H9 (cell line): ENCODE measurements at regions not wholly inside any gene's neighbourhood (a gene's known extent, or its start where the extent isn't known, plus 50 kb on each side); places are given as distances from the start of the nearest gene placed in this dataset.

Experiments
- DNase-seq: peaks from one replicate; pipeline ENCODE4 v3.0.0-alpha.2; 2017
- H2AFZ ChIP-seq: one replicate; pipeline ENCODE4 v1.6.1; 2013; ENCODE audit warnings: mild to moderate bottlenecking, low read length, control low read depth, moderate library complexity
- H2AK5ac ChIP-seq: 2 replicates; pipeline ENCODE4 v1.6.1; 2013; ENCODE audit warnings: low read length, control low read depth, mixed read lengths; ENCODE audit not compliant: insufficient read length
- H2BK120ac ChIP-seq: one replicate; pipeline ENCODE4 v1.6.1; 2013; ENCODE audit warnings: low read depth, mild to moderate bottlenecking, low read length, control low read depth, inconsistent platforms; ENCODE audit not compliant: poor library complexity, severe bottlenecking
- H2BK12ac ChIP-seq: 2 replicates; pipeline ENCODE4 v1.6.1; 2013; ENCODE audit warnings: low read length, control low read depth, mixed read lengths, low read depth; ENCODE audit not compliant: insufficient read length
- H2BK15ac ChIP-seq: 2 replicates; pipeline ENCODE4 v1.6.1; 2013; ENCODE audit warnings: low read depth, low read length, control low read depth
- H2BK20ac ChIP-seq: one replicate; pipeline ENCODE4 v1.6.1; 2013; ENCODE audit warnings: low read depth, mild to moderate bottlenecking, low read length, control low read depth, inconsistent platforms; ENCODE audit not compliant: poor library complexity, severe bottlenecking
- H2BK5ac ChIP-seq: 2 replicates; pipeline ENCODE4 v1.6.1; 2013; ENCODE audit warnings: low read length, control low read depth, mixed read lengths; ENCODE audit not compliant: insufficient read length
- H3K14ac ChIP-seq: 2 replicates; pipeline ENCODE4 v1.6.1; 2013; ENCODE audit warnings: low read length, control low read depth; ENCODE audit not compliant: insufficient read depth
- H3K18ac ChIP-seq: 2 replicates; pipeline ENCODE4 v1.6.1; 2013; ENCODE audit warnings: low read depth, mild to moderate bottlenecking, mixed read lengths, low read length, control low read depth; ENCODE audit not compliant: insufficient read length
- H3K23ac ChIP-seq: 2 replicates; pipeline ENCODE4 v1.6.1; 2013; ENCODE audit warnings: low read length, control low read depth, mixed read lengths, low read depth; ENCODE audit not compliant: insufficient read length
- H3K23me2 ChIP-seq: 2 replicates; pipeline ENCODE4 v1.6.1; 2013; ENCODE audit warnings: low read depth, mild to moderate bottlenecking, mixed read lengths, low read length, control low read depth; ENCODE audit not compliant: insufficient read length, poor library complexity, severe bottlenecking
- H3K27ac ChIP-seq: 2 replicates; pipeline ENCODE4 v1.5.1; 2013; ENCODE audit warnings: low read length, control low read depth, mixed read lengths, low read depth; ENCODE audit not compliant: insufficient read length
- H3K27me3 ChIP-seq: 2 replicates; pipeline ENCODE4 v1.6.1; 2013; ENCODE audit warnings: low read length, control low read depth, inconsistent platforms; ENCODE audit not compliant: insufficient read depth
- H3K4ac ChIP-seq: 2 replicates; pipeline ENCODE4 v1.6.1; 2013; ENCODE audit warnings: low read depth, mild to moderate bottlenecking, control low read depth, inconsistent platforms, low read length, moderate library complexity
- H3K4me1 ChIP-seq: 2 replicates; pipeline ENCODE4 v1.6.1; 2013; ENCODE audit warnings: low read length, control low read depth, inconsistent platforms; ENCODE audit not compliant: insufficient read depth
- H3K4me2 ChIP-seq: 2 replicates; pipeline ENCODE4 v1.6.1; 2013; ENCODE audit warnings: low read length, control low read depth, mixed read lengths; ENCODE audit not compliant: insufficient read length, insufficient read depth
- H3K56ac ChIP-seq: 2 replicates; pipeline ENCODE4 v1.6.1; 2013; ENCODE audit warnings: low read depth, mild to moderate bottlenecking, mixed read lengths, low read length, control low read depth; ENCODE audit not compliant: insufficient read length
- H3K79me1 ChIP-seq: 2 replicates; pipeline ENCODE4 v1.6.1; 2013; ENCODE audit warnings: low read depth, mild to moderate bottlenecking, moderate library complexity, low read length, control low read depth, inconsistent platforms; ENCODE audit not compliant: insufficient read depth, poor library complexity, severe bottlenecking
- H3K79me2 ChIP-seq: 2 replicates; pipeline ENCODE4 v1.6.1; 2013; ENCODE audit warnings: low read length, control low read depth, inconsistent platforms; ENCODE audit not compliant: insufficient read depth
- H3K9ac ChIP-seq: 2 replicates; pipeline ENCODE4 v1.6.1; 2013; ENCODE audit warnings: low read length, control low read depth, mixed read lengths; ENCODE audit not compliant: insufficient read length; ENCODE audit errors: extremely low read depth
- H3K9me3 ChIP-seq: one replicate; pipeline ENCODE4 v1.6.1; 2013; ENCODE audit warnings: low read depth, low read length, inconsistent platforms; ENCODE audit not compliant: control insufficient read depth
- H3T11ph ChIP-seq: one replicate; pipeline ENCODE4 v1.6.1; 2013; ENCODE audit warnings: mild to moderate bottlenecking, low read length, control low read depth, inconsistent platforms
- H4K20me1 ChIP-seq: one replicate; pipeline ENCODE4 v1.6.1; 2013; ENCODE audit not compliant: control insufficient read depth, insufficient read length, insufficient read depth
- H4K5ac ChIP-seq: 2 replicates; pipeline ENCODE4 v1.6.1; 2013; ENCODE audit warnings: low read depth, mild to moderate bottlenecking, mixed read lengths, low read length, control low read depth; ENCODE audit not compliant: insufficient read length
- H4K8ac ChIP-seq: replicated peaks from 2 replicates; pipeline ENCODE4 v1.6.1; 2013; ENCODE audit warnings: low read length, control low read depth, mixed read lengths, low read depth; ENCODE audit not compliant: insufficient read length
- H4K91ac ChIP-seq: 2 replicates; pipeline ENCODE4 v1.6.1; 2013; ENCODE audit warnings: low read depth, mild to moderate bottlenecking, moderate library complexity, mixed read lengths, low read length, control low read depth; ENCODE audit not compliant: insufficient read length
- H3K27ac Mint-ChIP-seq, 3 experiments: 2 replicates in 2 of 3; 3 replicates in 1 of 3; pipeline ENCODE4 v1.8.0; 2020 to 2021; ENCODE audit warnings: mixed read lengths in 3 of 3, mild to moderate bottlenecking in 1 of 3, moderate library complexity in 1 of 3
- H3K27me3 Mint-ChIP-seq: 2 replicates; pipeline ENCODE4 v1.8.0; 2021; ENCODE audit warnings: low read depth, mild to moderate bottlenecking, moderate library complexity, mixed read lengths
- H3K36me3 Mint-ChIP-seq, 3 experiments: 2 replicates in 2 of 3; 3 replicates in 1 of 3; pipeline ENCODE4 v1.8.0; 2020 to 2021; ENCODE audit warnings: low read depth in 3 of 3, mixed read lengths in 3 of 3; ENCODE audit not compliant: insufficient read depth in 1 of 3
- H3K4me1 Mint-ChIP-seq, 2 experiments: 2 replicates each; pipeline ENCODE4 v1.8.0; 2020; ENCODE audit warnings: mixed read lengths in 2 of 2
- H3K4me3 Mint-ChIP-seq, 2 experiments: 2 replicates in 1 of 2; 3 replicates in 1 of 2; pipeline ENCODE4 v1.8.0; 2020 to 2021; ENCODE audit warnings: mild to moderate bottlenecking in 2 of 2, mixed read lengths in 2 of 2, moderate library complexity in 1 of 2
- H3K9me3 Mint-ChIP-seq, 2 experiments: 2 replicates in 1 of 2; 3 replicates in 1 of 2; pipeline ENCODE4 v1.8.0; 2020; ENCODE audit warnings: mild to moderate bottlenecking in 2 of 2, mixed read lengths in 2 of 2, moderate library complexity in 1 of 2
- CTCF ChIP-seq: fragments of 200-600 bp; sonication (generic); conservative IDR thresholded peaks from 3 replicates; pipeline ENCODE4 v1.8.0; 2021; ENCODE audit warnings: antibody characterized with exemption, mild to moderate bottlenecking

GRCh38 chr2:116680256-116680936 is 1134.1 kb upstream of the DDX18 start:
- no peak overlapping the region for H2BK120ac ChIP-seq
- H3K79me2 ChIP-seq: no peaks in the 10 kb centered on the region
- H2BK12ac ChIP-seq: no peak overlapping the region
- Mint-ChIP-seq H3K9me3 (no peaks in the 10 kb centered on the region), H3K27me3 (no peaks in the 10 kb centered on the region), H3K4me3 (no peak overlapping the region), H3K4me1 (no peaks in the 10 kb centered on the region), H3K36me3 (no peaks in the 10 kb centered on the region), H3K27ac (no peak overlapping the region)
- no peaks in the 10 kb centered on the region for H3K79me1 ChIP-seq
- TF ChIP-seq CTCF: no peak
- H3K23ac ChIP-seq: no peak overlapping the region
- no peak overlapping the region for H3K9ac ChIP-seq
- H4K91ac ChIP-seq: no peak overlapping the region
- H3K56ac ChIP-seq: no peak overlapping the region
- H2BK20ac ChIP-seq: no peak overlapping the region
- H4K20me1 ChIP-seq: no peaks in the 10 kb centered on the region
- no peak overlapping the region for H3K4me2 ChIP-seq
- H2BK5ac ChIP-seq: no peak overlapping the region
- no peak overlapping the region for H2AFZ ChIP-seq
- H3K18ac ChIP-seq: no peak overlapping the region
- H4K5ac ChIP-seq: no peak overlapping the region
- no peaks in the 10 kb centered on the region for H3K27me3 ChIP-seq
- no peak overlapping the region for H4K8ac ChIP-seq
- no peak overlapping the region for H2BK15ac ChIP-seq
- no peaks in the 10 kb centered on the region for H3K9me3 ChIP-seq
- no peak for DNase-seq
- H3K23me2 ChIP-seq: no peaks in the 10 kb centered on the region
- H2AK5ac ChIP-seq: no peak overlapping the region
- H3K4ac ChIP-seq: no peak overlapping the region
- no peak overlapping the region for H3K14ac ChIP-seq
- no peak overlapping the region for H3K27ac ChIP-seq
- no peak overlapping the region for H3T11ph ChIP-seq
- H3K4me1 ChIP-seq: no peaks in the 10 kb centered on the region
